GM12892 (cell line): ENCODE measurements at regions not wholly inside any gene's neighbourhood (a gene's known extent, or its start where the extent isn't known, plus 50 kb on each side); places are given as distances from the start of the nearest gene placed in this dataset.
A peak's percentile ranks its signal among the peaks of the same experiment; 100 is the strongest.

Experiments used
- DNase-seq: peaks from one replicate; pipeline ENCODE4 v3.0.0; 2011; ENCODE audit not compliant: insufficient read length
- FAIRE-seq: peaks from 2 replicates; lab custom pipeline; 2011; peaks lifted over from hg19 to GRCh38; lab: Jason Lieb, UNC
- POLR2A ChIP-seq: IDR thresholded peaks from 2 replicates; pipeline ENCODE4 v1.6.1; 2011; ENCODE audit warnings: low read depth, low read length, control low read depth
- POLR2AphosphoS5 ChIP-seq: IDR thresholded peaks from 2 replicates; pipeline ENCODE4 v1.6.1; 2011; ENCODE audit warnings: low read depth, low read length, control low read depth
- TAF1 ChIP-seq: IDR thresholded peaks from 2 replicates; pipeline ENCODE4 v1.6.1; 2011; ENCODE audit warnings: low read depth, mild to moderate bottlenecking, control low read depth, low read length, borderline replicate concordance

- no peak for FAIRE-seq
- no peak for TF ChIP-seq TAF1
- TF ChIP-seq POLR2AphosphoS5, result no peak
- no peak for TF ChIP-seq POLR2A
- DNase-seq, result no peak
These were observed 102.2 kb upstream of the CTTNBP2 start for GRCh38 chr7:117975476-117975875.

DNA sequence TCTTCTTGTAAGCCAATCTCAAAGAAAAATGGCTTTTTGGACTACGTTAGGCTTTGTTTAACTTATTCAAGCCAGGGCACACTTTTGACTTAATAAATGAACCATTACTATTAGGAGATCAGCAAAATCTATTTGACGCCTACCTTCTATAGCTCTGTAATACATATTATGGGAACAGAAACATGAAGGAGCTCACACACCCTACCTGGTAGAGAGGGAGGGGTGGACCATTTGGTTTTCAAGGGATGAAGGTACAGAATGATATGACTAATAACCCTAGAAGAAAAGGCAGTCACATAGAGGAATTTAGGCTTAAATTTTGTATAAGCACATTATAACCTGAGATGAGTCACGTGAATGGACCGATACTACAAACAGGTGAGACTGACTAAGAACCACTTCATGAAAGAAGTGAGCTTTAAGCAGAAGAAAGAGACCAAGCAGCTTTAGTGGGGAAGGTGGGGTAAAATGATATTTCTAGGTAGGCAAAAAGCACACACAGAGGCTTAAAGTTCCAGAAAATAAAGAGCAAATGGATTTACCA is 106.8 kb upstream of the CTTNBP2 start:
- no peak for FAIRE-seq
- no peak for DNase-seq
- TF ChIP-seq POLR2AphosphoS5, result no peak

DNA sequence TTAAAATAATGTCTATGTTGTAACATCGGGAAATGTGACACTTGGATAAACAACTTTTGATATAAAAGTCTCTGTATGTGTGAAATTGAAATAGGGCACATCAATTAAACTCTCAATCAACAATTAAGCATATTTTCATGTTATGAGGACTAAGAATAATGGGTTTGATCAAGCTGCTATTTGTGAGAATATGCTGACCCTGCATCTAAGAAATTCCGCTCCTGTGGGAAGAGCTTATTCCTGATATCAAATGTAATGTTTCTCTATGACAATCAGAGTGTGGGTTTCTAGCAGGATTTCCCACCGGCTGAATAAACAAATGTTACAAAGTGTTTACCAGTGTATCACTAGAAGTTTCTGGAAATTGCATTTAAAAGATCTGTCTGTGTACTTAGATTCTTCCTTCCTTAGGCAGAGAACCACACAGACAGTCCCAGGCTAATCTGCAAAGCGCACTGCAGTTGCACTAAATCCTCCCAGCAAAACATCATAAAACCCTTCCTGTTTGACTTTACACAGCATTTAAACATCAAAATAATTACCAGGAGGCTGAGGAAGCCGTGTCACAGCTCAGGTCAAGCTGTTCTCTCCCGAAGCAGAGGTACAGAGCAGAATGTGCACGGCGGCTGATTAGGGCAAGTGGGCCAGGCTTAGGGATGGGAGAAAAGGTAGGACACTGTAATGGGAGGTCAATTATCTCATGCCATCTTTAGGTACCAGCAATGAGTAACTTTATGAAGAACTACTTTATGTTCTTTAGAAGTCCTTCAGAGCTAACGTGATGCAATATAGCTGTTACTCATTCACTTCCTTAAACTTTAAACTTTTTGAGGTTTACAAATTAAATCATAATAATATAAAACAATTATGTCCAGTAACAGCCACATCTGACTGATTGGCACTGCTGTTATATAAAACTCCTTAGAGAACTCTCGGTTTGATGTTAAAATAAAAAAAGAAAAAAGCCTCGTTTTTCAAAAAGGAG is 109.1 kb upstream of the CTTNBP2 start:
- DNase-seq, result no peak
- TF ChIP-seq POLR2AphosphoS5 (no peak), TAF1 (no peak), POLR2A (no peak)
- no peak for FAIRE-seq

DNA sequence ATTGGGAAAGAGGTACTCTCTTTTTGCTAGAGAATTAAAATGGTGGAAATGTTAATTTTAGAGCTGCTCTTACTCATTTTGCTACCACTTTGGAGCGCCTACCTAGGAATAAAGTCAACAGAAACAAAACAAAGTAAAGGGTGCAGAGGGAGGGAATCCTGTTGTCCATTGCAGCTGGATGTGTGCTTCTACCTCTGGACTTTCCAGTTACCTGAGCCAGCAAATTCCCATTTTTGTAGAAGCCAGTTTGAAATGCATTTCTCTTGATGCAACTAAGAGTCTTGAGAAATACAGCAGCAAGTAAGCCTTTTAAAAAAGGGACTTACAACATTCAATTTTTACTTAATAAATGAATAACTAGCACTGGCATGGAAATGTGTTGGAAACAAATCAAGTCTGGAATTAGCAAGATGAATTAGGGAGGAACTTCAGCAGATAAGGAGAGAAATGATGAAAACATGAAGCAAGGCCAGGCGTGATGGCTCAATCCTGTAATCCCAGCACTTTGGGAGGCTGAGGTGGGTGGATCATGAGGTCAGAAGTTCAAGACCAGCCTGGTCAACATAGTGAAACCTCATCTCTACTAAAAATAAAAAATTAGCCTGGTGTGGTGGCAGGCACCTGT is 113.5 kb upstream of the CTTNBP2 start:
- FAIRE-seq, result no peak
- no peak for TF ChIP-seq POLR2A
- no peak for TF ChIP-seq POLR2AphosphoS5
- no peak for TF ChIP-seq TAF1
- no peak for DNase-seq

DNA sequence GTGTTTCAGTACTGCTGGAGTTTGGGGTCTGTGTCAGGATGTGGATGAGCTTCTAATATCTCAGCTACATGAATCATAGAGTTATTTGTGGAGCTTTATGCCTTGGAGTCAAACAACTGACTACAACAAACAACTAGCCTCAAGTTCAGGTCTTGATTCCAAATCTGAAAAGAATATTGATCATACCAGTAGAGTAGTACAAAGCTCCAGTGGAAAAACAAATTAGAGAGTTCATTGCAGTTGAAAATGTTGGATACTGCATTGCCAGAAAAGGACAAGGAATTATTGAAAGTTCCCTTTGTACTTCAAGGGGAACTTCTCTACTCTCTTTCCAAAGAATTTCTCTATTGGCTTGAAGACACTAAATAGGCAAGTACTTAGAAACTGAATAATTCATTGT is 117.6 kb upstream of the CTTNBP2 start:
- TF ChIP-seq POLR2A, result no peak
- TF ChIP-seq TAF1, result no peak
- no peak for TF ChIP-seq POLR2AphosphoS5

DNA sequence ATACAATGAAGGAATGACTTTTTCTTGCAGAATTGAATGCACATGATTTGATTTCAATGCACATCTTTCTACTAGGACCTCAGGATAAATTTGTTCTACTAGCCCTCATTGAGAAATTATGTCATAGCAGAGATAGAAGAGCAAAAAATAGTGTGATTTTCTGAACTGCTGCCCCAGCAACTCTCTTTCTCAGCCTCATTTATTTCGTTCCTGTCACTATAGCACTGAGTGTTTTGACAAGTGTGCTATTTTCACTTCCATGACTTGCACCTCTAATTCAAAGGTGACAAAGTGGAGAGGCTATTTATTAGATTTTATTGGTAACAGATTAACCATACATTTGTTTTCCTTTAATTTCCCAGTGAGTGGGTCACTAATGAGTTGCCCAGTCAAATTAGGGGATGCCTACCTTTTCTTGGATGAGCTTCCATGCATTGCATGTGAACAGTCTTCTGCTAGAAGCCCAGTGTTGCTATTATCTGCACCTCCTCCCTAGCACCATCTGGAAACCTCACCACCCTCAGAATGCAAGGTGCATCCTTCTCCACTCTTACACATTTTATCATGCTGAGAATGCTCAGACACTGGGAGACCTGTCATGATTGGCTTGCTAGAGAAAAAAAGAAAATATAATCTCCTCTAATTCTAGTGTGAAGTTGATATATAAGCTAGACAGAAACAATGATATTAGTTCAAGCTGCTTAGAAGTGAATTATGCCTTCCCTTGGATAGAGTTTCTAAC is 119.6 kb upstream of the CTTNBP2 start:
- FAIRE-seq (no peak), DNase-seq (no peak)

More for the DNA sequence above, 117.6 kb upstream of the CTTNBP2 start:
- FAIRE-seq (no peak), DNase-seq (no peak)

DNA sequence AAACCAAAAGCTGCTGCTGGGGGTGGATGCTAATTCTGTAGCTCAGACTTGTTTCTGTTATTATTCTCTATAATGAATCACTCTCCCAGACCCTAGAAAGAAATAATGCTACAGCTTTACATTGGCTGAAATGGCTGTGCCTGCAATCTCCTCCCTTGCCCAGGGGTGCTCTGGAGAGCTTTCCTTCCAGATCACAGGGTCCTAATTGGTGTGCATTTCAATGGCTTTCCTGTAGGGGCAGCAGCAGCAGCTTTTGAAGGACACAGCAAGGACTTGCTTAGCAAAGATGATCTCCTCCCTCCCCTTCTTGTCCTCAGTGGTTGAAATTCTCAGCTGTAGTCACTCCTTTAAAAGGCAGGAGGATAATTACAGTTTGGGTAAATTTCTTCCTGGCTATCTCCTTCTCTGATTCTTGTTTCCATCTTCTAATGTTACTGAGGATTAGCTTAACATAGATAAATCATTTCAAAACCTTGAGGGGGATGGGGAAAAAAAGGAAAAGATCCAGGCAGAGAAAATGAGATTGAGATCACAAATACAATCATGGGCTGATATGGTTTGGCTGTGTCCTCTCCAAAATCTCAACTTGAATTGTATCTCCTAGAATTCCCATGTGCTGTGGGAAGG is 120.2 kb upstream of the CTTNBP2 start:
- FAIRE-seq (peak; percentile 36), DNase-seq (no peak)
- no peak for TF ChIP-seq POLR2A
- no peak for TF ChIP-seq TAF1
- TF ChIP-seq POLR2AphosphoS5, result no peak

More for the DNA sequence above, 119.6 kb upstream of the CTTNBP2 start:
- TF ChIP-seq POLR2AphosphoS5, result no peak
- no peak for TF ChIP-seq POLR2A
- TF ChIP-seq TAF1, result no peak

GRCh38 chr7:117995850-117996650 is 122.8 kb upstream of the CTTNBP2 start:
- TF ChIP-seq TAF1 (no peak), POLR2A (no peak), POLR2AphosphoS5 (no peak)
- DNase-seq, result no peak
- FAIRE-seq, result peak; percentile 5

- TF ChIP-seq POLR2A (no peak), POLR2AphosphoS5 (no peak), TAF1 (no peak)
- DNase-seq (no peak), FAIRE-seq (no peak)
These were observed 124.9 kb upstream of the CTTNBP2 start for GRCh38 chr7:117997862-117998825.
